AG04450 (cell line): ENCODE measurements at regions not wholly inside any gene's neighbourhood (a gene's known extent, or its start where the extent isn't known, plus 50 kb on each side); places are given as distances from the start of the nearest gene placed in this dataset.

Experiments
- CTCF ChIA-PET: fragments of 300-600, 350-600 bp; formaldehyde crosslinking; extraction: SDS; loops from one replicate; lab custom pipeline; 2022; ENCODE audit warnings: antibody characterized with exemption, inconsistent platforms; lab: Charles Lee
- POLR2A ChIA-PET: fragments of 350-600 bp; formaldehyde crosslinking; extraction: SDS; loops from one replicate; lab custom pipeline; 2021; ENCODE audit warnings: antibody characterized with exemption, inconsistent platforms; lab: Yijun Ruan, JAX
- DNase-seq: peaks from one replicate; pipeline ENCODE4 v3.0.0-alpha.2; 2011; ENCODE audit warnings: low read depth, low spot score
- H3K27ac ChIP-seq: one replicate; pipeline ENCODE4 v1.5.1; 2012; ENCODE audit warnings: low read depth, low read length, control low read depth
- H3K27me3 ChIP-seq: one replicate; pipeline ENCODE4 v1.6.0; 2012; ENCODE audit warnings: low read length; ENCODE audit not compliant: control insufficient read depth, insufficient read depth
- H3K4me3 ChIP-seq: 2 replicates; pipeline ENCODE4 v1.5.1; 2011; ENCODE audit warnings: mild to moderate bottlenecking, low read depth, low read length, control low read depth
- H3K9me3 ChIP-seq: 2 replicates; pipeline ENCODE4 v1.5.1; 2012; ENCODE audit warnings: low read length; ENCODE audit not compliant: control insufficient read depth, insufficient read depth
- CTCF ChIP-seq: IDR thresholded peaks from 2 replicates; pipeline ENCODE4 v1.5.1; 2011; ENCODE audit warnings: low read depth, low read length, control low read depth, inconsistent platforms

GRCh38 chr6:14344486-14344885 is 226.9 kb downstream of the CD83 start:
- H3K4me3 ChIP-seq, result no peak overlapping the region
- POLR2A ChIA-PET, result no interaction called here
- TF ChIP-seq CTCF, result no peak
- no peaks in the 10 kb centered on the region for H3K9me3 ChIP-seq
- peaks cover 15% of the 10 kb centered on the region for H3K27me3 ChIP-seq
- no peak overlapping the region for H3K27ac ChIP-seq
- CTCF ChIA-PET, result no interaction called here
- no peak for DNase-seq

GRCh38 chr6:14348389-14348788 is 230.8 kb downstream of the CD83 start:
- POLR2A ChIA-PET, result no interaction called here
- Histone ChIP-seq H3K27me3 (peaks cover 16% of the 10 kb centered on the region), H3K4me3 (no peak overlapping the region), H3K27ac (no peak overlapping the region), H3K9me3 (no peaks in the 10 kb centered on the region; the same call in 1 of the 2 replicates)
- TF ChIP-seq CTCF, result no peak
- no peak for DNase-seq
- CTCF ChIA-PET, result no interaction called here

- TF ChIP-seq CTCF, result no peak
- no peak for DNase-seq
- H3K27ac ChIP-seq, result no peak overlapping the region
- H3K4me3 ChIP-seq, result no peak overlapping the region
- H3K27me3 ChIP-seq, result peaks cover 16% of the 10 kb centered on the region
- H3K9me3 ChIP-seq, result no peaks in the 10 kb centered on the region; the same call in 1 of the 2 replicates
- POLR2A ChIA-PET, result no interaction called here
- CTCF ChIA-PET, result interaction anchor here (1.3 kb wide), 1 partner anchor 30 kb away, joined by 3 read pairs; no protein-coding TSS in a partner anchor
Observed at GRCh38 chr6:14349507-14349906, 231.9 kb downstream of the CD83 start.

GRCh38 chr6:14350210-14350609 is 232.6 kb downstream of the CD83 start:
- no peak for TF ChIP-seq CTCF
- no peak overlapping the region for H3K27ac ChIP-seq
- ChIA-PET POLR2A (no interaction called here), CTCF (interaction anchor here (1.3 kb wide), 1 partner anchor 30 kb away, joined by 3 read pairs; no protein-coding TSS in a partner anchor)
- peaks cover 16% of the 10 kb centered on the region for H3K27me3 ChIP-seq
- H3K4me3 ChIP-seq, result no peak overlapping the region
- DNase-seq, result no peak
- H3K9me3 ChIP-seq, result no peaks in the 10 kb centered on the region; the same call in 1 of the 2 replicates

GRCh38 chr6:14353281-14353680 is 235.7 kb downstream of the CD83 start:
- POLR2A ChIA-PET, result no interaction called here
- no peak for TF ChIP-seq CTCF
- peaks cover 16% of the 10 kb centered on the region for H3K27me3 ChIP-seq
- CTCF ChIA-PET, result no interaction called here
- no peaks in the 10 kb centered on the region; the same call in 1 of the 2 replicates for H3K9me3 ChIP-seq
- no peak for DNase-seq
- H3K27ac ChIP-seq, result no peak overlapping the region
- no peak overlapping the region for H3K4me3 ChIP-seq
